K562 (cell line): ENCODE measurements at regions not wholly inside any gene's neighbourhood (a gene's known extent, or its start where the extent isn't known, plus 50 kb on each side); places are given as distances from the start of the nearest gene placed in this dataset.
A peak's percentile ranks its signal among the peaks of the same experiment; 100 is the strongest.

Experiments
- ATAC-seq: fragments of 200-7000 bp; cut with Tn5 transposase; 3 replicates; pipeline ENCODE4 v1.9.1; 2020; ENCODE audit warnings: moderate library complexity
- BruUV-seq: library from RNA; stranded (reverse); fragments of 400-500 nt; replicated peaks from 2 replicates; lab custom pipeline; 2021; lab: Mats Ljungman, UMichigan
- CTCF ChIA-PET: fragments of 300-600 bp; formaldehyde crosslinking; extraction: SDS; loops from one replicate; lab custom pipeline; 2021; ENCODE audit warnings: low intra/inter-chr PET ratio; lab: Yijun Ruan, JAX
- POLR2A ChIA-PET: fragments of 300-600, 350-650 bp; sonication (Branson Sonifier 250); formaldehyde crosslinking; extraction: SDS; loops from one replicate; lab custom pipeline; 2021; ENCODE audit warnings: antibody characterized with exemption, inconsistent platforms; lab: Yijun Ruan, JAX
- DNase-seq, 4 experiments: peaks; one replicate each; pipeline versions ENCODE4 v3.0.0 to v3.0.0-alpha.2; 2011 to 2018; ENCODE audit warnings: low spot score in 3 of 4, mixed read lengths in 3 of 4; ENCODE audit errors: extremely low read depth in 1 of 4
- FAIRE-seq: peaks from 2 replicates; lab custom pipeline; 2011; peaks lifted over from hg19 to GRCh38; lab: Jason Lieb, UNC
- H2AFZ ChIP-seq: 2 replicates; pipeline ENCODE4 v1.6.0; 2011; ENCODE audit warnings: low read depth, low read length, control low read depth, inconsistent platforms
- H3K27ac ChIP-seq: fragments of 200-600 bp; 3 replicates; pipeline ENCODE4 v1.8.0; 2011; ENCODE audit warnings: low read depth, mild to moderate bottlenecking, control low read depth, inconsistent platforms, low read length, moderate library complexity, mixed read lengths; ENCODE audit errors: extremely low read depth
- H3K27me3 ChIP-seq, 2 experiments: fragments of 300-600 bp in 1 of 2; 2 replicates in 1 of 2; 3 replicates in 1 of 2; pipeline versions ENCODE4 v1.6.0 to v1.8.0; 2011; ENCODE audit warnings: inconsistent platforms in 2 of 2, low read length in 2 of 2, mild to moderate bottlenecking in 1 of 2, mixed read lengths in 1 of 2, moderate library complexity in 1 of 2; ENCODE audit not compliant: control insufficient read depth in 2 of 2, insufficient read depth in 2 of 2
- H3K36me3 ChIP-seq: fragments of 300-600 bp; 3 replicates; pipeline ENCODE4 v1.8.0; 2011; ENCODE audit warnings: mild to moderate bottlenecking, low read length, inconsistent platforms; ENCODE audit not compliant: control insufficient read depth, insufficient read depth
- H3K4me1 ChIP-seq, 2 experiments: fragments of 200-600 bp in 1 of 2; replicated peaks in 1 of 2; 2 replicates in 1 of 2; 3 replicates in 1 of 2; pipeline versions ENCODE4 v1.5.1 to v1.8.0; 2011; ENCODE audit warnings: inconsistent platforms in 2 of 2, low read length in 2 of 2, mild to moderate bottlenecking in 1 of 2, mixed read lengths in 1 of 2, moderate library complexity in 1 of 2; ENCODE audit not compliant: control insufficient read depth in 2 of 2, insufficient read depth in 2 of 2
- H3K4me2 ChIP-seq: 2 replicates; pipeline ENCODE4 v1.6.1; 2011; ENCODE audit warnings: low read length, control low read depth, inconsistent platforms, mixed read lengths; ENCODE audit not compliant: insufficient read depth
- H3K4me3 ChIP-seq: fragments of 200-600 bp; sonication (generic), shearing (Covaris generic); 2 replicates; pipeline ENCODE4 v1.5.1; 2016; ENCODE audit warnings: control low read depth, inconsistent platforms
- H3K79me2 ChIP-seq: fragments of 200-600 bp; 3 replicates; pipeline ENCODE4 v1.8.0; 2011; ENCODE audit warnings: low read length, inconsistent platforms; ENCODE audit not compliant: control insufficient read depth, insufficient read depth
- H3K9ac ChIP-seq, 2 experiments: 2 replicates each; pipeline versions ENCODE4 v1.6.0 to v1.6.1; 2011; ENCODE audit warnings: low read depth in 2 of 2, low read length in 2 of 2, control low read depth in 1 of 2, inconsistent platforms in 1 of 2, mild to moderate bottlenecking in 1 of 2, mixed read lengths in 1 of 2; ENCODE audit not compliant: insufficient read depth in 1 of 2
- H3K9me1 ChIP-seq: one replicate; pipeline ENCODE4 v1.6.0; 2011; ENCODE audit warnings: inconsistent platforms, mild to moderate bottlenecking, low read length, moderate library complexity; ENCODE audit not compliant: control insufficient read depth, insufficient read depth
- H3K9me3 ChIP-seq: replicated peaks from 2 replicates; pipeline ENCODE4 v1.5.1; 2011; ENCODE audit warnings: low read depth, low read length, inconsistent platforms; ENCODE audit not compliant: control insufficient read depth, insufficient read depth
- H4K20me1 ChIP-seq: replicated peaks from 2 replicates; pipeline ENCODE4 v1.6.1; 2011; ENCODE audit warnings: low read length, inconsistent platforms, mixed read lengths; ENCODE audit not compliant: control insufficient read depth, insufficient read depth
- CBFA2T2 ChIP-seq: fragments of 450-650 bp; conservative IDR thresholded peaks from 2 replicates; pipeline ENCODE4 v1.6.1; 2017; ENCODE audit warnings: mild to moderate bottlenecking
- CREM ChIP-seq: IDR thresholded peaks from 2 replicates; pipeline ENCODE4 v1.6.1; 2014; ENCODE audit warnings: antibody characterized with exemption, low read depth
- CTBP1 ChIP-seq: fragments of 450-650 bp; IDR thresholded peaks from 2 replicates; pipeline ENCODE4 v1.6.1; 2016; ENCODE audit warnings: borderline replicate concordance
- EGR1 ChIP-seq: fragments of 450-650 bp; conservative IDR thresholded peaks from 2 replicates; pipeline ENCODE4 v1.6.1; 2017; ENCODE audit warnings: mild to moderate bottlenecking
- MYBL2 ChIP-seq, 2 experiments: fragments of 450-650 bp in 1 of 2; sonication (generic) in 1 of 2; formaldehyde crosslinking in 1 of 2; IDR thresholded peaks; 2 replicates each; pipeline versions ENCODE4 v1.6.1 to v1.8.1; 2017 to 2022; ENCODE audit warnings: borderline replicate concordance in 1 of 2, inconsistent platforms in 1 of 2, low read depth in 1 of 2, mild to moderate bottlenecking in 1 of 2, missing genetic modification reagents in 1 of 2, moderate library complexity in 1 of 2
- MYC ChIP-seq, 2 experiments: fragments of 250-450 bp in 1 of 2; sonication (Bioruptor Pico) in 1 of 2; IDR thresholded peaks; 2 replicates each; pipeline versions ENCODE4 v1.5.1 to v1.6.1; 2012 to 2021; ENCODE audit warnings: low read depth in 2 of 2, borderline replicate concordance in 1 of 2, improper control_type of control experiment in 1 of 2, low read length in 1 of 2, mild to moderate bottlenecking in 1 of 2, moderate library complexity in 1 of 2
- NBN ChIP-seq: fragments of 450-650 bp; IDR thresholded peaks from 2 replicates; pipeline ENCODE4 v1.6.1; 2016; ENCODE audit warnings: low read depth, mild to moderate bottlenecking
- SMARCA4 ChIP-seq: fragments of 450-650 bp; IDR thresholded peaks from 2 replicates; pipeline ENCODE4 v1.6.1; 2016
- THRB ChIP-seq: fragments of 450-650 bp; formaldehyde crosslinking; conservative IDR thresholded peaks from 2 replicates; pipeline ENCODE4 v1.4.0; 2022; ENCODE audit warnings: mild to moderate bottlenecking, missing genetic modification characterization
- TOE1 ChIP-seq, 2 experiments: fragments of 450-650 bp in 1 of 2; sonication (generic) in 1 of 2; formaldehyde crosslinking in 1 of 2; IDR thresholded peaks; 2 replicates each; pipeline versions ENCODE4 v1.7.1 to v1.8.0; 2016 to 2022; ENCODE audit warnings: borderline replicate concordance in 2 of 2, mild to moderate bottlenecking in 2 of 2, antibody characterized with exemption in 1 of 2, inconsistent platforms in 1 of 2, low read depth in 1 of 2, missing genetic modification reagents in 1 of 2, moderate library complexity in 1 of 2
- YBX1 ChIP-seq: fragments of 450-650 bp; IDR thresholded peaks from 2 replicates; pipeline ENCODE4 v1.7.1; 2016; ENCODE audit warnings: mild to moderate bottlenecking
- WGBS: fragments of 100-300 bp; shearing (Covaris generic); methylation state at CpG from one replicate; pipeline ENCODE4 v1.1.6; 2016; ENCODE audit warnings: low coverage, mixed read lengths; ENCODE audit not compliant: insufficient coverage; ENCODE audit errors: missing lambda C conversion rate; 5-methylcytosine and 5-hydroxymethylcytosine counted together
- in situ Hi-C: fragments of 300-500 bp; cut with MboI; formaldehyde crosslinking; loops from 4 replicates; pipeline ENCODE4 v1.15.0; 2018; ENCODE audit warnings: inconsistent platforms, mixed read lengths
- intact Hi-C: fragments of 100-400 bp; cut with micrococcal nuclease; formaldehyde crosslinking; loops from 2 replicates; pipeline ENCODE4 v1.14.2; 2022
- TF ChIP-seq, protein P1 (sequence below): fragments of 250-450 bp; sonication (Bioruptor Pico); IDR thresholded peaks from 2 replicates; pipeline ENCODE4 v1.5.0; 2021; ENCODE audit warnings: mild to moderate bottlenecking, borderline replicate concordance

GRCh38 chr3:42025370-42026138 is 63.7 kb upstream of the ULK4 start:
- no peaks in the 10 kb centered on the region for H3K36me3 ChIP-seq
- no peak overlapping the region for H2AFZ ChIP-seq
- 0% methylated on average over 5 of the region's 7 CpGs for WGBS
- peaks cover 24% of the 10 kb centered on the region; the same call in 1 of the 2 replicates for H4K20me1 ChIP-seq
- H3K27me3 ChIP-seq, result no peaks in the 10 kb centered on the region
- in situ Hi-C loops, result no loop called here
- H3K4me3 ChIP-seq, result no peak overlapping the region; the same call in 1 of the 2 replicates
- H3K9ac ChIP-seq, result peak overlapping the region in 1 of 2 experiments; percentile 34; a peak in 2 of 4 replicates
- peak overlapping the region; percentile 53 for H3K27ac ChIP-seq
- H3K79me2 ChIP-seq, result peaks cover 65% of the 10 kb centered on the region
- peak; percentile 84 for FAIRE-seq
- H3K9me3 ChIP-seq, result no peaks in the 10 kb centered on the region
- ChIA-PET CTCF (no interaction called here), POLR2A (interaction anchor here (0.6 to 3.4 kb wide), 9 partner anchors 9 to 100 kb away, joined by 3 to 32 read pairs (median 5); no protein-coding TSS in a partner anchor)
- peak; percentile 86 for ATAC-seq
- peaks cover 21 to 28% of the 10 kb centered on the region in 2 experiments for H3K4me1 ChIP-seq
- no peaks in the 10 kb centered on the region for H3K9me1 ChIP-seq
- intact Hi-C loops, result no loop called here
- H3K4me2 ChIP-seq, result peak overlapping the region; percentile 50
- no TSS peak for BruUV-seq
- peak; percentile 85 to 94 (median 88) for DNase-seq
- TF ChIP-seq MYC (IDR thresholded peaks at IDR 0.05; ENCODE audit: low read depth, low read length), result 0 out of 2 replicates have a peak, but pooled peaks have one; percentile 30
- TF ChIP-seq MYC (CRISPR knock-in tag; IDR thresholded peaks at IDR 0.05; ENCODE audit: borderline replicate concordance, low read depth), result no peak
- peak; percentile 56; the same call in 1 of the 2 replicates for TF ChIP-seq NBN
- TF ChIP-seq TOE1 (IDR thresholded peaks at IDR 0.05; ENCODE audit: borderline replicate concordance), result peak; percentile 93; the same call in 1 of the 2 replicates
- no peak for TF ChIP-seq TOE1 (CRISPR knock-in tag; IDR thresholded peaks at IDR 0.05; ENCODE audit: borderline replicate concordance, low read depth)
- TF ChIP-seq, protein P1, sequence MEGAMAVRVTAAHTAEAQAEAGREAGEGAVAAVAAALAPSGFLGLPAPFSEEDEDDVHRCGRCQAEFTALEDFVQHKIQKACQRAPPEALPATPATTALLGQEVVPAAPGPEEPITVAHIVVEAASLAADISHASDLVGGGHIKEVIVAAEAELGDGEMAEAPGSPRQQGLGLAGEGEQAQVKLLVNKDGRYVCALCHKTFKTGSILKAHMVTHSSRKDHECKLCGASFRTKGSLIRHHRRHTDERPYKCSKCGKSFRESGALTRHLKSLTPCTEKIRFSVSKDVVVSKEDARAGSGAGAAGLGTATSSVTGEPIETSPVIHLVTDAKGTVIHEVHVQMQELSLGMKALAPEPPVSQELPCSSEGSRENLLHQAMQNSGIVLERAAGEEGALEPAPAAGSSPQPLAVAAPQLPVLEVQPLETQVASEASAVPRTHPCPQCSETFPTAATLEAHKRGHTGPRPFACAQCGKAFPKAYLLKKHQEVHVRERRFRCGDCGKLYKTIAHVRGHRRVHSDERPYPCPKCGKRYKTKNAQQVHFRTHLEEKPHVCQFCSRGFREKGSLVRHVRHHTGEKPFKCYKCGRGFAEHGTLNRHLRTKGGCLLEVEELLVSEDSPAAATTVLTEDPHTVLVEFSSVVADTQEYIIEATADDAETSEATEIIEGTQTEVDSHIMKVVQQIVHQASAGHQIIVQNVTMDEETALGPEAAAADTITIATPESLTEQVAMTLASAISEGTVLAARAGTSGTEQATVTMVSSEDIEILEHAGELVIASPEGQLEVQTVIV (CRISPR knock-in tag), result no peak
- TF ChIP-seq CREM, result peak; percentile 72
- peak; percentile 72; the same call in 1 of the 2 replicates for TF ChIP-seq YBX1
- TF ChIP-seq MYBL2 (IDR thresholded peaks at IDR 0.05; ENCODE audit: low read depth), result peak; percentile 30; the same call in 1 of the 2 replicates
- no peak for TF ChIP-seq MYBL2 (CRISPR knock-in tag; IDR thresholded peaks at IDR 0.05; ENCODE audit: borderline replicate concordance)
- peak; percentile 47; the same call in 1 of the 2 replicates for TF ChIP-seq SMARCA4
- TF ChIP-seq CBFA2T2, result peak; percentile 68
- TF ChIP-seq CTBP1, result no peak
- peak; percentile 56; the same call in 1 of the 2 replicates for TF ChIP-seq THRB (CRISPR knock-in tag)
- TF ChIP-seq EGR1, result peak; percentile 93
